ENCODE measurements at regions not wholly inside any gene's neighbourhood (a gene's known extent, or its start where the extent isn't known, plus 50 kb on each side); places are given as distances from the start of the nearest gene placed in this dataset.

- TF ChIP-seq XBP1 (CRISPR knock-in tag; IDR thresholded peaks at IDR 0.05) (no peak), ZBTB26 (CRISPR knock-in tag; IDR thresholded peaks at IDR 0.05; ENCODE audit: borderline replicate concordance) (peak; percentile 66), MAZ (IDR thresholded peaks at IDR 0.05; ENCODE audit: borderline replicate concordance, low read depth, low read length) (no peak), MAZ (CRISPR knock-in tag; IDR thresholded peaks at IDR 0.05; ENCODE audit: low read depth) (0 out of 2 replicates have a peak, but pooled peaks have one; percentile 44), GATAD2A (CRISPR knock-in tag; IDR thresholded peaks at IDR 0.05) (peak; percentile 2; the same call in 1 of the 2 replicates), ZNF746 (CRISPR knock-in tag; IDR thresholded peaks at IDR 0.05) (no peak), ZNF543 (CRISPR knock-in tag; IDR thresholded peaks at IDR 0.05) (no peak), ETS1 (CRISPR knock-in tag; IDR thresholded peaks at IDR 0.05) (0 out of 2 replicates have a peak, but pooled peaks have one; percentile 8), POLR2A (IDR thresholded peaks at IDR 0.05; ENCODE audit: insufficient read depth in 1 of 2, low read depth in 2 of 2, low read length in 2 of 2) (peak; percentile 39 to 50; a peak in 2 of 4 replicates), ZFP1 (CRISPR knock-in tag; IDR thresholded peaks at IDR 0.05) (no peak), ZNF501 (CRISPR knock-in tag; IDR thresholded peaks at IDR 0.05) (no peak), ATF7 (IDR thresholded peaks at IDR 0.05) (no peak), ATF7 (CRISPR knock-in tag; IDR thresholded peaks at IDR 0.05) (no peak), CSRNP1 (CRISPR knock-in tag; IDR thresholded peaks at IDR 0.05) (no peak; the same call in 1 of the 2 replicates), HOMEZ (CRISPR knock-in tag; IDR thresholded peaks at IDR 0.05; ENCODE audit: low read depth) (no peak), ZBTB34 (CRISPR knock-in tag; IDR thresholded peaks at IDR 0.05) (no peak), RARA (CRISPR knock-in tag; IDR thresholded peaks at IDR 0.05) (peak; percentile 45; the same call in 1 of the 2 replicates), MAX (IDR thresholded peaks at IDR 0.05) (peak; percentile 30; the same call in 1 of the 2 replicates), NFIC (IDR thresholded peaks at IDR 0.05; ENCODE audit: low read length) (peak; percentile 40; the same call in 1 of the 2 replicates), ZNF891 (CRISPR knock-in tag; IDR thresholded peaks at IDR 0.05) (peak; percentile 7; the same call in 1 of the 2 replicates), TFAP4 (IDR thresholded peaks at IDR 0.05; ENCODE audit: borderline replicate concordance, low read depth) (0 out of 2 replicates have a peak, but pooled peaks have one; percentile 4), TCF7 (IDR thresholded peaks at IDR 0.05; ENCODE audit: low read depth) (peak; percentile 12; the same call in 1 of the 2 replicates), ZNF878 (CRISPR knock-in tag; IDR thresholded peaks at IDR 0.05) (0 out of 2 replicates have a peak, but pooled peaks have one; percentile 11)
Measured at GRCh38 chr1:8121261-8122159, 95.4 kb upstream of the ERRFI1 start (continued).
